CD14-positive monocyte (primary cell): ENCODE measurements at regions not wholly inside any gene's neighbourhood (a gene's known extent, or its start where the extent isn't known, plus 50 kb on each side); places are given as distances from the start of the nearest gene placed in this dataset.

Experiments used
- DNase-seq, 3 donors: peaks; one replicate each; pipeline ENCODE4 v3.0.0-alpha.2; 2011 to 2022
- H2AFZ ChIP-seq: 2 replicates; pipeline ENCODE4 v1.6.0; 2012; ENCODE audit warnings: mild to moderate bottlenecking, low read depth, low read length, inconsistent platforms; ENCODE audit not compliant: insufficient read depth, poor library complexity, severe bottlenecking
- H3K27ac ChIP-seq, 2 donors: 1 replicate in 1 of 2; 2 replicates in 1 of 2; pipeline ENCODE4 v1.5.1; 2012 to 2013; ENCODE audit warnings: low read length in 2 of 2, control low read depth in 1 of 2, inconsistent platforms in 1 of 2, low read depth in 1 of 2, mild to moderate bottlenecking in 1 of 2
- H3K27me3 ChIP-seq, 2 donors: one replicate each; pipeline versions ENCODE4 v1.6.0 to v1.6.1; 2011 to 2013; ENCODE audit warnings: low read length in 2 of 2; ENCODE audit not compliant: control insufficient read depth in 2 of 2, insufficient read depth in 2 of 2
- H3K36me3 ChIP-seq, 2 donors: replicated peaks in 1 of 2; 1 replicate in 1 of 2; 2 replicates in 1 of 2; pipeline versions ENCODE4 v1.5.1 to v1.6.1; 2012 to 2013; ENCODE audit warnings: low read length in 2 of 2, control low read depth in 1 of 2, inconsistent platforms in 1 of 2, mild to moderate bottlenecking in 1 of 2; ENCODE audit not compliant: insufficient read depth in 2 of 2, control insufficient read depth in 1 of 2
- H3K4me1 ChIP-seq, 2 donors: 1 replicate in 1 of 2; 2 replicates in 1 of 2; pipeline versions ENCODE4 v1.5.1 to v1.6.1; 2012 to 2013; ENCODE audit warnings: low read length in 2 of 2, control low read depth in 1 of 2, inconsistent platforms in 1 of 2, mild to moderate bottlenecking in 1 of 2, moderate library complexity in 1 of 2; ENCODE audit not compliant: insufficient read depth in 2 of 2, control insufficient read depth in 1 of 2
- H3K4me2 ChIP-seq: replicated peaks from 2 replicates; pipeline ENCODE3; 2012; ENCODE audit warnings: low read length, moderate library complexity, mild to moderate bottlenecking; ENCODE audit not compliant: poor library complexity, severe bottlenecking; ENCODE audit errors: extremely low read depth
- H3K4me3 ChIP-seq, 3 experiments: fragments of 200-600 bp in 1 of 3; sonication (generic) in 1 of 3; replicated peaks in 1 of 3; 1 replicate in 2 of 3; 2 replicates in 1 of 3; pipeline ENCODE4 v1.5.1; 2011 to 2013; ENCODE audit warnings: low read length in 3 of 3, mild to moderate bottlenecking in 3 of 3, control low read depth in 2 of 3, low read depth in 2 of 3, inconsistent platforms in 1 of 3, moderate library complexity in 1 of 3
- H3K79me2 ChIP-seq: 2 replicates; pipeline ENCODE4 v1.6.0; 2012; ENCODE audit warnings: mild to moderate bottlenecking, control low read depth, inconsistent platforms, low read length, moderate library complexity; ENCODE audit not compliant: insufficient read depth
- H3K9ac ChIP-seq: 2 replicates; pipeline ENCODE4 v1.6.0; 2017; ENCODE audit warnings: low read length, mild to moderate bottlenecking; ENCODE audit not compliant: insufficient read depth, poor library complexity, severe bottlenecking
- H3K9me3 ChIP-seq, 2 donors: replicated peaks in 1 of 2; 1 replicate in 1 of 2; 2 replicates in 1 of 2; pipeline versions ENCODE4 v1.5.1 to v1.6.1; 2012 to 2013; ENCODE audit warnings: low read length in 2 of 2, control low read depth in 1 of 2; ENCODE audit not compliant: control insufficient read depth in 1 of 2, insufficient read depth in 1 of 2
- H4K20me1 ChIP-seq: 2 replicates; pipeline ENCODE4 v1.6.0; 2012; ENCODE audit warnings: mild to moderate bottlenecking, low read length, control low read depth, moderate library complexity; ENCODE audit not compliant: insufficient read depth
- H3K27ac Mint-ChIP-seq, 7 donors: one replicate each; pipeline ENCODE4 v1.8.0; 2020; ENCODE audit warnings: mild to moderate bottlenecking in 7 of 7, mixed read lengths in 7 of 7, moderate library complexity in 6 of 7, inconsistent platforms in 2 of 7
- H3K27me3 Mint-ChIP-seq, 3 donors: one replicate each; pipeline ENCODE4 v1.8.0; 2021 to 2022; ENCODE audit warnings: low read depth in 3 of 3, mild to moderate bottlenecking in 3 of 3, mixed read lengths in 3 of 3, moderate library complexity in 3 of 3, inconsistent platforms in 1 of 3
- H3K36me3 Mint-ChIP-seq, 2 donors: one replicate each; pipeline ENCODE4 v1.8.0; 2020; ENCODE audit warnings: mixed read lengths in 2 of 2, inconsistent platforms in 1 of 2, mild to moderate bottlenecking in 1 of 2
- H3K4me1 Mint-ChIP-seq: one replicate; pipeline ENCODE4 v1.8.0; 2020; ENCODE audit warnings: mild to moderate bottlenecking, mixed read lengths
- H3K4me3 Mint-ChIP-seq, 2 donors: one replicate each; pipeline ENCODE4 v1.8.0; 2020; ENCODE audit warnings: mild to moderate bottlenecking in 2 of 2, mixed read lengths in 2 of 2, moderate library complexity in 1 of 2
- H3K9me3 Mint-ChIP-seq, 7 donors: one replicate each; pipeline ENCODE4 v1.8.0; 2020 to 2022; ENCODE audit warnings: mixed read lengths in 7 of 7, mild to moderate bottlenecking in 6 of 7, moderate library complexity in 6 of 7, inconsistent platforms in 2 of 7
- CTCF ChIP-seq: fragments of 200-600 bp; IDR thresholded peaks from one replicate; pipeline ENCODE4 v1.8.0; 2022; ENCODE audit warnings: antibody characterized with exemption, mild to moderate bottlenecking
- WGBS: methylation state at CpG from one replicate; pipeline ENCODE4 v1.1.5; 2013; ENCODE audit warnings: missing lambda C conversion rate; ENCODE audit not compliant: insufficient coverage; 5-methylcytosine and 5-hydroxymethylcytosine counted together
- intact Hi-C, 2 donors: fragments of 100-400 bp; cut with micrococcal nuclease; formaldehyde crosslinking; loops; one replicate each; pipeline versions ENCODE4 v1.15.0 to v1.15.1; 2023

GRCh38 chr16:6558126-6558525 is 774.5 kb upstream of the RBFOX1 start:
- Mint-ChIP-seq H3K9me3 (peaks cover 0 to 3% (median 1%) of the 10 kb centered on the region in 7 donors), H3K27me3 (peaks cover 0 to 4% (median 0%) of the 10 kb centered on the region in 3 donors), H3K4me1 (no peaks in the 10 kb centered on the region), H3K36me3 (no peaks in the 10 kb centered on the region), H3K4me3 (no peak overlapping the region), H3K27ac (no peak overlapping the region)
- H3K9me3 ChIP-seq: no peaks in the 10 kb centered on the region
- H3K9ac ChIP-seq: no peak overlapping the region
- H3K36me3 ChIP-seq: no peaks in the 10 kb centered on the region
- H4K20me1 ChIP-seq: no peaks in the 10 kb centered on the region
- intact Hi-C loops: no loop called here
- no peak for DNase-seq
- H3K79me2 ChIP-seq: no peaks in the 10 kb centered on the region
- WGBS: 15% methylated on average over 4 of the region's 8 CpGs
- no peaks in the 10 kb centered on the region for H3K4me1 ChIP-seq
- H2AFZ ChIP-seq: no peak overlapping the region
- no peak overlapping the region for H3K4me3 ChIP-seq
- TF ChIP-seq CTCF: no peak
- no peaks in the 10 kb centered on the region for H3K27me3 ChIP-seq
- H3K27ac ChIP-seq: no peak overlapping the region
- H3K4me2 ChIP-seq: no peak overlapping the region

- H2AFZ ChIP-seq: no peak overlapping the region
- Mint-ChIP-seq H3K36me3 (no peaks in the 10 kb centered on the region), H3K4me3 (no peak overlapping the region), H3K9me3 (peaks cover 0 to 3% (median 0%) of the 10 kb centered on the region in 7 donors), H3K27ac (no peak overlapping the region), H3K27me3 (peaks cover 0 to 4% (median 0%) of the 10 kb centered on the region in 3 donors), H3K4me1 (no peaks in the 10 kb centered on the region)
- no peak for DNase-seq
- no peaks in the 10 kb centered on the region for H3K36me3 ChIP-seq
- H3K4me1 ChIP-seq: no peaks in the 10 kb centered on the region
- no peak overlapping the region for H3K4me3 ChIP-seq
- no peaks in the 10 kb centered on the region for H3K9me3 ChIP-seq
- H3K79me2 ChIP-seq: no peaks in the 10 kb centered on the region
- H3K27me3 ChIP-seq: no peaks in the 10 kb centered on the region
- WGBS: 15% methylated on average over 3 of the region's 11 CpGs
- no peak for TF ChIP-seq CTCF
- intact Hi-C loops: no loop called here
- H4K20me1 ChIP-seq: no peaks in the 10 kb centered on the region
- H3K4me2 ChIP-seq: no peak overlapping the region
- H3K9ac ChIP-seq: no peak overlapping the region
- no peak overlapping the region for H3K27ac ChIP-seq
These were observed 775.2 kb upstream of the RBFOX1 start for GRCh38 chr16:6557353-6558023.
